ENCODE measurements at regions not wholly inside any gene's neighbourhood (a gene's known extent, or its start where the extent isn't known, plus 50 kb on each side); places are given as distances from the start of the nearest gene placed in this dataset.

DNA sequence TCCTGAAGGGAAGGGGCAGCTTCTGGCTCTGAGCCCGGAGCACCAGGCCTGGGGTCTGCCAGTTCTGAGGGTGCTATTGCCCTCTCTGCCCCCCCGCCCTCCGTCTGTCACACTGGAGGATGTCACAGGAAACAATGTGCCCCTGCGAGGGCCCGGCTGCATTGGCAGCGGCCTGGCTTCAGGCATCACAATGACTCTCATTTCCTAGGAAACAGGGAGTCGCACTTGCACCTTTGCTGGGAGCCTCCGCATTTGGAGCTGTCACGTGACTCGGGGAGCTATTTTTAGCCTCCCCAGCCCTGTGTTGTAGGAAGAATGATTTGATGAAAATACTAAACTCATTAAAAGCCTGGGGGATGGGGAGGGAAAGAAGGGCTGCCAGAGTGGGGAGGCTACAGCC, 518.9 kb downstream of the SHQ1 start:
- WGBS, 2 donors (ENCODE audit: low coverage in 1 of 2), result 65% methylated on average over 10 of the region's 10 CpGs; no CpG with 5 or more reads in 1 of the 2 donors
- Histone ChIP-seq H3K36me3 (no peaks in the 10 kb centered on the region), H3K27ac (no peak overlapping the region), H3K4me3 (no peak overlapping the region), H3K4me1 (peaks cover 0 to 5% (median 0%) of the 10 kb centered on the region in 4 donors), H3K9me3 (no peaks in the 10 kb centered on the region), H3K27me3 (no peaks in the 10 kb centered on the region)
- intact Hi-C loops (cut with DNase I; ENCODE audit: low total_unique reads), result no loop called here
- TF ChIP-seq, protein P1, sequence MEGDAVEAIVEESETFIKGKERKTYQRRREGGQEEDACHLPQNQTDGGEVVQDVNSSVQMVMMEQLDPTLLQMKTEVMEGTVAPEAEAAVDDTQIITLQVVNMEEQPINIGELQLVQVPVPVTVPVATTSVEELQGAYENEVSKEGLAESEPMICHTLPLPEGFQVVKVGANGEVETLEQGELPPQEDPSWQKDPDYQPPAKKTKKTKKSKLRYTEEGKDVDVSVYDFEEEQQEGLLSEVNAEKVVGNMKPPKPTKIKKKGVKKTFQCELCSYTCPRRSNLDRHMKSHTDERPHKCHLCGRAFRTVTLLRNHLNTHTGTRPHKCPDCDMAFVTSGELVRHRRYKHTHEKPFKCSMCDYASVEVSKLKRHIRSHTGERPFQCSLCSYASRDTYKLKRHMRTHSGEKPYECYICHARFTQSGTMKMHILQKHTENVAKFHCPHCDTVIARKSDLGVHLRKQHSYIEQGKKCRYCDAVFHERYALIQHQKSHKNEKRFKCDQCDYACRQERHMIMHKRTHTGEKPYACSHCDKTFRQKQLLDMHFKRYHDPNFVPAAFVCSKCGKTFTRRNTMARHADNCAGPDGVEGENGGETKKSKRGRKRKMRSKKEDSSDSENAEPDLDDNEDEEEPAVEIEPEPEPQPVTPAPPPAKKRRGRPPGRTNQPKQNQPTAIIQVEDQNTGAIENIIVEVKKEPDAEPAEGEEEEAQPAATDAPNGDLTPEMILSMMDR (IDR thresholded peaks at IDR 0.05), result no peak
- TF ChIP-seq POLR2A (IDR thresholded peaks at IDR 0.05) (no peak), POLR2AphosphoS5 (IDR thresholded peaks at IDR 0.05) (no peak), EP300 (IDR thresholded peaks at IDR 0.05; ENCODE audit: low read depth) (no peak)
- in situ Hi-C loops (cut with MboI; ENCODE audit: low pct_ligation_motif_present in 1 of 4, low pct_unique_long_range_greater_than_20kb in 1 of 4, low sequenced_read_pairs in 3 of 4), result no loop called here
- DNase-seq, result no peak

DNA sequence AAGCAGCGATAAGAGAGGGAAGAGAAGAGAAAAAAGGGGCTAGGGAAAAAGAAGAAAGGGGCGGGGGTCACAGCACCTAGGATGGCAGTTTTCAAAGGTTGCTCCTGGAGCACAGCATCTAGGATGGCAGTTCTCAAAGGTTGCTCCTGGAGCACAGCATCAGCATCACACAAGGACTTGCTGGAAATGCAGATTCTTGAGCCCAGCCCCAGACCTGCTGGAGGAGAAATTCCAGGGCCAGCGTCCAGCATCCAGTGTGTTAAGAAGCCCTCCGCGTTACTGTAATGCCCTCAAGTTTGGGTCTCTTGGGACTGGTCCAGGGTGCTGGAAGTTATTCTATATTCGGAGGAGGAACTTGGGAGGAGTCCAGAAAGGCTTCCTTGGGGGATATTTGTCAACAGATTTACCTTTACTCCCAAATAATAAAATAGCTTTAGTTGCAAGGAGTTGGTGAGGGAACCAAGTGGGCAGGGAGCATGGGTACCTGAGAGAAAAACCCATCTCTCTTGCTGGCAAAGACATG, 519.4 kb downstream of the SHQ1 start:
- Histone ChIP-seq H3K4me1 (peaks cover 0 to 5% (median 0%) of the 10 kb centered on the region in 4 donors), H3K27ac (no peak overlapping the region), H3K36me3 (no peaks in the 10 kb centered on the region), H3K4me3 (no peak overlapping the region), H3K27me3 (no peaks in the 10 kb centered on the region), H3K9me3 (no peaks in the 10 kb centered on the region)
- TF ChIP-seq, protein P1 (IDR thresholded peaks at IDR 0.05), result no peak
- intact Hi-C loops (cut with DNase I; ENCODE audit: low total_unique reads) (no loop called here), in situ Hi-C loops (cut with MboI; ENCODE audit: low pct_ligation_motif_present in 1 of 4, low pct_unique_long_range_greater_than_20kb in 1 of 4, low sequenced_read_pairs in 3 of 4) (no loop called here)
- 67 to 79% methylated on average over 3 to 6 of the region's 6 CpGs for WGBS, 2 donors (ENCODE audit: low coverage in 1 of 2)
- no peak for DNase-seq

DNA sequence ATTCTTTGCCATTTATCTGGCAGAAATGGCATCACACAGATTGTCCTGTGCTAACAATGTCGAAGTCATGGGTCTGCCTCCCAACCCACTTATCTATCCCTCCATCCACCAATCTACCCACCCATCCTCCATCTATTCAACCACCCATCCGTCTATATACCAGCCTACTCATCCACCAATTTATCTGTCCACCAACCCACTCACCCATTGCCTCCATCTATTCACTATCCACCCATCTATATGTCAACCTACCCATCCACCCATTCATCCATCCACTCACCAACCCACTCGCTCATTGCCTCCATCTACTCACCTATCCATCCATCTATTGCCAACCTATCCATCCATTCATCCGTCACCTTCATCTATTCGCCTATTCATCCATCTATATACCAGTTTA, 521.2 kb downstream of the SHQ1 start:
- Histone ChIP-seq H3K27me3 (no peaks in the 10 kb centered on the region), H3K4me3 (no peak overlapping the region), H3K9me3 (no peaks in the 10 kb centered on the region), H3K36me3 (no peaks in the 10 kb centered on the region), H3K4me1 (peaks cover 0 to 5% (median 0%) of the 10 kb centered on the region in 4 donors), H3K27ac (no peak overlapping the region)
- DNase-seq, result no peak
- TF ChIP-seq POLR2AphosphoS5 (IDR thresholded peaks at IDR 0.05), result no peak
- TF ChIP-seq EP300 (IDR thresholded peaks at IDR 0.05; ENCODE audit: low read depth), result no peak
- TF ChIP-seq, protein P1 (IDR thresholded peaks at IDR 0.05), result no peak
- no peak for TF ChIP-seq POLR2A (IDR thresholded peaks at IDR 0.05)
- in situ Hi-C loops (cut with MboI; ENCODE audit: low pct_ligation_motif_present in 1 of 4, low pct_unique_long_range_greater_than_20kb in 1 of 4, low sequenced_read_pairs in 3 of 4) (no loop called here), intact Hi-C loops (cut with DNase I; ENCODE audit: low total_unique reads) (no loop called here)
- 93 to 95% methylated on average over 5 of the region's 5 CpGs for WGBS, 2 donors (ENCODE audit: low coverage in 1 of 2)

DNA sequence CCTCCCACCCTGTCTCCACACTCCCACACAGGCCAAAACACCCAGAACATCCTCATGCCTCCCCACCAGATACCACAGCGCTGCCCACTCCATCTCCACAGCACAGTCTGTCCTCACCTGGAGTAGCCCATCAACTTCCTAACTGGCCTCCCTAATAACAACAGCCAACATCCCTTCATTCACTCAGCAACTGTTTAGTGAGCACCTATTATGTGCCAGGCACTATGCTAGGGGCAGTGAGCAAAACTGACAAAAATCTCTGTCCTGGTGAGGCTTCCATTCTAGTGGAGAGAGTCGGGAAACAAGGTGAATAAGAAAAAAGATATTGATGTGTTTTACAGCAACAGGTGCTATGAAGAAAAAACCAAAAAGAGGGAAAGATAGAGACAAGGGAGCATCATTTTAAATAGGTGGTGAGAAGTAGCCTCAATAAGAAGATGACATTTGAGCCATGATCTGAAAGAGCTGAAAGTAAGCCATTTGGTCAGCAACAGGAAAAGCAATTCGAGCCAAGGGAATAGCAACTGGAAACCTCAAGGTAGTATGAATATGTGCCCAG, 523.9 kb downstream of the SHQ1 start:
- Histone ChIP-seq H3K27ac (no peak overlapping the region), H3K9me3 (no peaks in the 10 kb centered on the region), H3K27me3 (no peaks in the 10 kb centered on the region), H3K4me1 (no peaks in the 10 kb centered on the region), H3K4me3 (no peak overlapping the region), H3K36me3 (no peaks in the 10 kb centered on the region)
- intact Hi-C loops (cut with DNase I; ENCODE audit: low total_unique reads) (no loop called here), in situ Hi-C loops (cut with MboI; ENCODE audit: low pct_ligation_motif_present in 1 of 4, low pct_unique_long_range_greater_than_20kb in 1 of 4, low sequenced_read_pairs in 3 of 4) (no loop called here)
- TF ChIP-seq, protein P1 (IDR thresholded peaks at IDR 0.05), result no peak
- TF ChIP-seq POLR2A (IDR thresholded peaks at IDR 0.05), result no peak
- no peak for TF ChIP-seq POLR2AphosphoS5 (IDR thresholded peaks at IDR 0.05)
- TF ChIP-seq EP300 (IDR thresholded peaks at IDR 0.05; ENCODE audit: low read depth), result no peak
- DNase-seq, result no peak
- WGBS, 2 donors (ENCODE audit: low coverage in 1 of 2), result 66 to 92% methylated on average over 2 to 3 of the region's 3 CpGs

Data from transverse colon (tissue), 4 donors.